ENCODE measurements at regions not wholly inside any gene's neighbourhood (a gene's known extent, or its start where the extent isn't known, plus 50 kb on each side); places are given as distances from the start of the nearest gene placed in this dataset.

GRCh38 chr2:66691031-66691965 lies 256.4 kb downstream of the MEIS1 start:
- no peak overlapping the region for H3K4me3 ChIP-seq (replicated peaks; ENCODE audit: insufficient read depth, low read length)
- peaks cover 2% of the 10 kb centered on the region for H3K27me3 ChIP-seq (ENCODE audit: insufficient read depth, poor library complexity, severe bottlenecking)
- no peak for DNase-seq (ENCODE audit: low read depth in 1 of 2, low spot score in 1 of 2)
- no peak overlapping the region for H3K27ac ChIP-seq (replicated peaks)
- no peak for TF ChIP-seq REST (IDR thresholded peaks at IDR 0.05; ENCODE audit: insufficient replicate concordance, low read depth)
- no peak for TF ChIP-seq SPI1 (IDR thresholded peaks at IDR 0.05; ENCODE audit: borderline replicate concordance, low read depth)
- TF ChIP-seq CTCF (IDR thresholded peaks at IDR 0.05; ENCODE audit: insufficient read depth, low read length), result no peak
- no peak for TF ChIP-seq GABPA (IDR thresholded peaks at IDR 0.05; ENCODE audit: low read depth)
- no peak for TF ChIP-seq POLR2AphosphoS5 (IDR thresholded peaks at IDR 0.05; ENCODE audit: low read depth)

DNA sequence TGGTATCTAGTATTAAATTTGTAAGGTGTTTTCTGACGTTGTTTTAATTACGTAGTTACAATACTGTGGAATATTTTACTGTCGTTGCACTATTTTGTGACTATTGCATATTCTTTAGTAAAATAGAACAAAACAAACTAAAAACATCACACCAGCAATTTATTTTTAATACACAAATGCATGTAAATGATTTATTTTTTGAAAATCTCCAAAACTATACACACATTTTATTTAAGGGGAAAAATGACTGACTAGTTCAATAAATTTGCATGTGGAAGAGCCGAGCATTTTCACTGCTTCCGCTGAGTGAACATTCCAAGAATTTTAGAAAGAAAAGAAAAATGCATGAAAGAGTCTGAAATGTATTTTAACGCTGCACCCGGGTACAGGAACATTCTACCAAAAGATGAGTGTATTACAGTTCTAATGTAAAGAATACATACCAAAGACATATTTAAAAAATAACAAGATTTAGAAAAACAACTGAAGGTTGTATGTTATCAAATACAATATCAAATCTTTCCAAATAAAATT lies 257.7 kb downstream of the MEIS1 start:
- Histone ChIP-seq H3K27ac (replicated peaks) (no peak overlapping the region), H3K4me3 (replicated peaks; ENCODE audit: insufficient read depth, low read length) (no peak overlapping the region), H3K27me3 (ENCODE audit: insufficient read depth, poor library complexity, severe bottlenecking) (peaks cover 2% of the 10 kb centered on the region)
- TF ChIP-seq POLR2AphosphoS5 (IDR thresholded peaks at IDR 0.05; ENCODE audit: low read depth), result no peak
- TF ChIP-seq GABPA (IDR thresholded peaks at IDR 0.05; ENCODE audit: low read depth), result no peak
- no peak for DNase-seq (ENCODE audit: low read depth in 1 of 2, low spot score in 1 of 2)

- no peak overlapping the region for H3K4me3 ChIP-seq (replicated peaks; ENCODE audit: insufficient read depth, low read length)
- H3K27me3 ChIP-seq (ENCODE audit: insufficient read depth, poor library complexity, severe bottlenecking), result peaks cover 2% of the 10 kb centered on the region
- no peak for DNase-seq (ENCODE audit: low read depth in 1 of 2, low spot score in 1 of 2)
- TF ChIP-seq CTCF (IDR thresholded peaks at IDR 0.05; ENCODE audit: insufficient read depth, low read length), result no peak
- TF ChIP-seq POLR2AphosphoS5 (IDR thresholded peaks at IDR 0.05; ENCODE audit: low read depth), result no peak
- TF ChIP-seq GABPA (IDR thresholded peaks at IDR 0.05; ENCODE audit: low read depth), result no peak
- no peak for TF ChIP-seq SPI1 (IDR thresholded peaks at IDR 0.05; ENCODE audit: borderline replicate concordance, low read depth)
- TF ChIP-seq REST (IDR thresholded peaks at IDR 0.05; ENCODE audit: insufficient replicate concordance, low read depth), result no peak
- no peak overlapping the region for H3K27ac ChIP-seq (replicated peaks)
These were observed 258.4 kb downstream of the MEIS1 start for GRCh38 chr2:66693076-66693965.
